CD4-positive, alpha-beta T cell treated with Interleukin-6 for 4 hours (primary cell): ENCODE measurements at regions not wholly inside any gene's neighbourhood (a gene's known extent, or its start where the extent isn't known, plus 50 kb on each side); places are given as distances from the start of the nearest gene placed in this dataset.
"Not testable (repeated sequence)": the region's sequence is repeated elsewhere in the genome, so short reads cannot be mapped to it uniquely, and the experiment has no call there.

Experiments used
- DNase-seq: peaks from one replicate; pipeline ENCODE4 v3.0.0-alpha.2; 2020; ENCODE audit warnings: mixed read lengths

GRCh38 chrX:111041018-111041462 is 55.0 kb upstream of the PAK3 start:
- DNase-seq = peak; percentile 22

GRCh38 chrX:111040377-111041017 is 55.5 kb upstream of the PAK3 start:
- DNase-seq = peak; percentile 2

GRCh38 chrX:111039606-111040005 is 56.4 kb upstream of the PAK3 start:
- DNase-seq = no peak

GRCh38 chrX:111035991-111036390 is 60.0 kb upstream of the PAK3 start:
- no peak for DNase-seq

GRCh38 chrX:111035256-111035655 is 60.7 kb upstream of the PAK3 start:
- no peak for DNase-seq

GRCh38 chrX:111022998-111023397 is 73.0 kb upstream of the PAK3 start:
- DNase-seq = not testable (repeated sequence)

GRCh38 chrX:111020283-111020682 is 75.7 kb upstream of the PAK3 start:
- DNase-seq = no peak

GRCh38 chrX:111013778-111014455 is 82.1 kb upstream of the PAK3 start:
- DNase-seq = no peak

- no peak for DNase-seq
Measured at GRCh38 chrX:111010111-111010510, 85.9 kb upstream of the PAK3 start.

GRCh38 chrX:111009256-111009655 is 86.7 kb upstream of the PAK3 start:
- no peak for DNase-seq

GRCh38 chrX:111008126-111008525 is 87.9 kb upstream of the PAK3 start:
- no peak for DNase-seq

- DNase-seq = no peak
Measured at GRCh38 chrX:111007238-111007637, 88.8 kb upstream of the PAK3 start.

GRCh38 chrX:111006116-111006515 is 89.9 kb upstream of the PAK3 start:
- DNase-seq = no peak

- no peak for DNase-seq
Measured at GRCh38 chrX:111005166-111005565, 90.8 kb upstream of the PAK3 start.

- no peak for DNase-seq
Measured at GRCh38 chrX:111003118-111003517, 92.9 kb upstream of the PAK3 start.

- peak; percentile 36 for DNase-seq
Measured at GRCh38 chrX:110992611-110993010, 103.4 kb upstream of the PAK3 start.

GRCh38 chrX:110989869-110990268 is 106.1 kb upstream of the PAK3 start:
- no peak for DNase-seq

- no peak for DNase-seq
Measured at GRCh38 chrX:110989447-110989846, 106.5 kb upstream of the PAK3 start.

- DNase-seq = no peak
Measured at GRCh38 chrX:110987292-110987691, 108.7 kb upstream of the PAK3 start.

GRCh38 chrX:110985470-110985869 is 110.5 kb upstream of the PAK3 start:
- no peak for DNase-seq

- DNase-seq = no peak
Measured at GRCh38 chrX:110983024-110983423, 113.0 kb upstream of the PAK3 start.

- DNase-seq = no peak
Measured at GRCh38 chrX:110966839-110967238, 129.2 kb upstream of the PAK3 start.

- no peak for DNase-seq
Measured at GRCh38 chrX:110966091-110966454, 129.9 kb upstream of the PAK3 start.

- DNase-seq = no peak
Measured at GRCh38 chrX:110965409-110966090, 130.4 kb upstream of the PAK3 start.
